K562 (cell line): ENCODE measurements at regions not wholly inside any gene's neighbourhood (a gene's known extent, or its start where the extent isn't known, plus 50 kb on each side); places are given as distances from the start of the nearest gene placed in this dataset.

Experiments used
- CEBPB ChIP-seq: fragments of 450-650 bp; IDR thresholded peaks from 2 replicates; pipeline ENCODE4 v1.6.1; 2016; ENCODE audit warnings: missing genetic modification characterization, missing compliant biosample characterization
- KLF10 ChIP-seq: fragments of 250-450 bp; sonication (Bioruptor Pico); IDR thresholded peaks from 2 replicates; pipeline ENCODE4 v1.6.1; 2021; ENCODE audit warnings: matching md5 sums
- POLR2AphosphoS5 ChIP-seq: IDR thresholded peaks from 2 replicates; pipeline ENCODE4 v1.6.1; 2011; ENCODE audit warnings: mild to moderate bottlenecking, low read depth, low read length, moderate library complexity; ENCODE audit not compliant: control insufficient read depth, insufficient read depth
- TAF15 ChIP-seq: fragments of 200-400 bp; formaldehyde crosslinking; IDR thresholded peaks from 2 replicates; pipeline ENCODE4 v1.6.1; 2017; ENCODE audit warnings: mild to moderate bottlenecking, low read depth, low read length, moderate library complexity
- ZKSCAN8 ChIP-seq: fragments of 200-800 bp; sonication (Bioruptor generic); IDR thresholded peaks from 2 replicates; pipeline ENCODE4 v1.6.1; 2016; ENCODE audit warnings: missing genetic modification characterization, missing compliant biosample characterization
- ZSCAN29 ChIP-seq: fragments of 450-650 bp; IDR thresholded peaks from 2 replicates; pipeline ENCODE4 v1.6.1; 2017

DNA sequence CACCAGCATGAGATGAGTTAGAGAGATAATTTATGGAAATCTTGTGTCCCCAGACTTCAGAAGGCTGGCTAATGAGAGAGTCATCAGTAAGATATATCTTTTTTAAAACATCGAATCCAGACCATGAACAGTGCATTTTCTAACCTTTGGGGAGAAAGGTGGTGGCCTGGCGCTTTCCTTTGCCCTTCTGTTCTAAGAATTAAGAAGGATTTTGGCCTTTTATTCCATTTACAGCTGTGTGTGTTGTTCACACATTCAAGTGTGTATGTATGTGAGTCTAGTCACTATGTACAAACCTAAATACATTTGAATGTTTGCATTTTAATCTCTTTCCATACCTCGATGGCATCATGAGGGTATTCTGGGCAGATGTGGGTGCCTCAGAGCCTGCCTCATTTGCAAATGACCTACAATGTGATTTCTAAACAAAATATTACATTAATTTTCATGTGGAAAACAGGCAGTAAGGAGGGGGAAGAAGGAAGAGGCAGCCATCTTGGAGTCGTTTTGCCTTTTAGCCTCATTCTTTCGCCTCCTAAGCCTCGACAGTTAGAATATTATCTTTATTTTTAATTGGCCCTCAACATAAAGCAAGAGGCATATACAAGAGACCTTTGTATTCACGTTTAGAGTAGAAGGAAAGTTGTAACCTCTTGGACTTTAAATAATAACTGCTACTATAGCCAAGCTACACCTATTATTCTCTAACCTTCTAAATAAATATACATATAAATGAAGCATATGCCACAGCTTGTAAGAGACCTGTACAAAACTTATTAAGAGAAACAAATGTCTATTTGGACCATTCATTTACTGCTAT lies 125.3 kb upstream of the TMEM161B start:
- TF ChIP-seq ZKSCAN8 (CRISPR knock-in tag) = no peak
- TF ChIP-seq CEBPB (tag) = no peak
- TF ChIP-seq TAF15 = no peak
- TF ChIP-seq KLF10 = no peak
- TF ChIP-seq POLR2AphosphoS5 = no peak
- TF ChIP-seq ZSCAN29 = no peak
